Mammary epithelial cell (primary cell): ENCODE measurements at regions not wholly inside any gene's neighbourhood (a gene's known extent, or its start where the extent isn't known, plus 50 kb on each side); places are given as distances from the start of the nearest gene placed in this dataset.

Source experiments
- CTCF ChIP-seq, 2 donors: IDR thresholded peaks in 1 of 2; conservative IDR thresholded peaks in 1 of 2; 2 replicates each; pipeline ENCODE4 v1.5.1; 2011 to 2012; ENCODE audit warnings: inconsistent platforms in 2 of 2, low read length in 2 of 2, mild to moderate bottlenecking in 2 of 2, control low read depth in 1 of 2, low read depth in 1 of 2; ENCODE audit not compliant: insufficient read depth in 1 of 2; ENCODE audit errors: extremely low read depth in 1 of 2
- EZH2 ChIP-seq: IDR thresholded peaks from 2 replicates; pipeline ENCODE4 v1.6.1; 2012; ENCODE audit warnings: low read length, inconsistent platforms, borderline replicate concordance

DNA sequence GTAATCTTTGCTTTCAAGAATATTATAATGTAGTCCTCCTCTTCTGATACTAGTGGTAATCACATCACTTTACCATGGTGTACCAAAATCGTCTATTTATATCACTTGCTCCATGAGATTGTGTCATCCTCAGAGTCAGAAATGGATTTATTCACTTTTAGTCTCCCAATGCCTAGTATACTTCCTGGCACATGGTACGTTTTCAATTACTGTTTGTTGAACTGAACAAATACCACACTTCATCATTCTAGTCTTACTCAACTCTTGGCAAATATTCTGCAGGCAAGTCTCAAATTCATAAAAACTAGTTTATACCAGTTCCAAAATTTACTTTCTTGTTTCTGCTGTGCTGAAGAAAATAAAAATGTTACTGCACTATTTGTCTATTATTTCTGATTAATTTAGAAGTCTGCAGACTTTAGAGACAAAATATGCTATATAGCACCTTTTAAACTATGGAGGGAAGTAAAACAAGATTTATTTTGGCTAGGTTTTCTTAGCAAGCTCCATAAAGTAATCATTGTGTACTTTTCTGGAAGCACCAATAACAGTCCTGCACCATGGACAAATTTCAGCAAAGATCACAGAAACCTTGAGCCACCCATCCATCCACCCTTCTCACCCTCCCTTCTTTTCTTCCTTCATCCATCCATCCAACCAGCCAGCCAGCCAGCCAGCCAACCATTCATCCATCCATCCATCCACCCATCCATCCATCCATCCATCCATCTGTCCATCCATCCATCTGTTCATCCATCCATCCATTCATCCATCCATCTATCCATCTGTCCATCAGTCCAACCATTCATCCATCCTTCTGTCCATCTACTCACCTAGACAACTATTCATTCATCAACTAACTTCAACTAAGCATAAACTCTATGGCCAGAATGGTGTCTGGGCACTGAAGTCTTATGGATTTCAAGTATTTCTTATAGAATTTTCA, 102.1 kb upstream of the STMND1 start:
- TF ChIP-seq CTCF (conservative IDR thresholded peaks at IDR 0.05 in 1 of 2, IDR thresholded peaks at IDR 0.05 in 1 of 2; ENCODE audit: extremely low read depth in 1 of 2, insufficient read depth in 1 of 2, low read depth in 1 of 2, low read length in 2 of 2) (no peak), EZH2 (no peak)
